Common myeloid progenitor, CD34-positive (primary cell): ENCODE measurements at regions not wholly inside any gene's neighbourhood (a gene's known extent, or its start where the extent isn't known, plus 50 kb on each side); places are given as distances from the start of the nearest gene placed in this dataset.

Experiments
- CTCF ChIA-PET: fragments of 350-600 bp; sonication (Branson Sonifier 250); formaldehyde crosslinking; loops from one replicate; lab custom pipeline; 2021; ENCODE audit warnings: antibody characterized with exemption; lab: Charles Lee
- POLR2A ChIA-PET: fragments of 350-600 bp; sonication (Branson Sonifier 250); formaldehyde crosslinking; loops from one replicate; lab custom pipeline; 2021; ENCODE audit warnings: antibody characterized with exemption; lab: Charles Lee
- DNase-seq, 3 donors: peaks; one replicate each; pipeline versions ENCODE4 v3.0.0 to v3.0.0-alpha.2; 2013
- H3K27ac ChIP-seq, 2 experiments: 1 replicate in 1 of 2; 2 replicates in 1 of 2; pipeline ENCODE4 v1.7.0; 2013; ENCODE audit warnings: inconsistent platforms in 2 of 2, low read length in 2 of 2, mild to moderate bottlenecking in 2 of 2, low read depth in 1 of 2, moderate library complexity in 1 of 2; ENCODE audit not compliant: severe bottlenecking in 2 of 2, insufficient read depth in 1 of 2, poor library complexity in 1 of 2
- H3K27me3 ChIP-seq, 5 experiments: replicated peaks in 2 of 5; 1 replicate in 3 of 5; 2 replicates in 2 of 5; pipeline versions ENCODE4 v1.6.1 to v1.7.0; 2013; ENCODE audit warnings: low read length in 4 of 5, mild to moderate bottlenecking in 2 of 5, moderate library complexity in 2 of 5, inconsistent platforms in 1 of 5; ENCODE audit not compliant: insufficient read depth in 5 of 5, control insufficient read depth in 4 of 5
- H3K36me3 ChIP-seq, 4 experiments: 1 replicate in 2 of 4; 2 replicates in 2 of 4; pipeline versions ENCODE4 v1.6.1 to v1.7.0; 2013; ENCODE audit warnings: low read length in 3 of 4, control low read depth in 1 of 4, mild to moderate bottlenecking in 1 of 4; ENCODE audit not compliant: control insufficient read depth in 4 of 4, insufficient read depth in 4 of 4
- H3K4me1 ChIP-seq, 4 experiments: 1 replicate in 3 of 4; 2 replicates in 1 of 4; pipeline versions ENCODE4 v1.6.1 to v1.7.1; 2013; ENCODE audit warnings: low read length in 3 of 4, mild to moderate bottlenecking in 3 of 4, control low read depth in 1 of 4, inconsistent platforms in 1 of 4, moderate library complexity in 1 of 4; ENCODE audit not compliant: control insufficient read depth in 4 of 4, insufficient read depth in 4 of 4; ENCODE audit errors: control extremely low read depth in 1 of 4
- H3K4me3 ChIP-seq, 7 experiments: 1 replicate in 4 of 7; 2 replicates in 3 of 7; pipeline versions ENCODE4 v1.5.1 to v1.7.0; 2013; ENCODE audit warnings: mild to moderate bottlenecking in 7 of 7, low read length in 6 of 7, moderate library complexity in 6 of 7, inconsistent platforms in 2 of 7, low read depth in 2 of 7, control low read depth in 1 of 7; ENCODE audit not compliant: insufficient read depth in 4 of 7, control insufficient read depth in 1 of 7; ENCODE audit errors: extremely low read depth in 1 of 7
- H3K9me3 ChIP-seq, 5 experiments: 1 replicate in 4 of 5; 2 replicates in 1 of 5; pipeline versions ENCODE4 v1.6.1 to v1.7.1; 2013; ENCODE audit warnings: low read length in 4 of 5, mild to moderate bottlenecking in 2 of 5, inconsistent platforms in 1 of 5, low read depth in 1 of 5, moderate library complexity in 1 of 5; ENCODE audit not compliant: control insufficient read depth in 4 of 5, insufficient read depth in 2 of 5; ENCODE audit errors: control extremely low read depth in 1 of 5
- WGBS: methylation state at CpG from one replicate; pipeline ENCODE4 v1.1.5; 2013; ENCODE audit not compliant: insufficient coverage; 5-methylcytosine and 5-hydroxymethylcytosine counted together

DNA sequence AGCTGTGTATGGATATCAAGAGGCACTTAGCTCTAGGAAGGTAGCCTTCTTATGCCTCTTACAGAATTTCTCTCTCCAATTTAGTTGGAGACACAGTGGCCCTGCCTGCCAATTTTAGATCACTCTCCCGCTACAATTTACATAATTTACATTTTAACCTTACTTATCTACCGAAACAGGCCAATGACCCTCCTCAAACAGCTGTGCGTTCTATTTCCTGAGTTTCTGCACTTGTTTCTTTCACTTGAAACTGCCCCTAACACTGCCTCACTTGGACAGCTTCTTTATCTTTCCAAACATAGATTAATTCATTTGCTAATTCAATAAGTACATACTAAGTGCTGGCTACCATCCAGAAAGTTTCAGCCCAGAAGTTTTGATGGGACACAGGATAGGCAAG, 52.9 kb upstream of the HDDC2 start:
- 59% methylated on average over 3 of the region's 3 CpGs for WGBS
- H3K27me3 ChIP-seq = peaks cover 0 to 15% (median 3%) of the 10 kb centered on the region in 5 experiments
- H3K27ac ChIP-seq = no peak overlapping the region

DNA sequence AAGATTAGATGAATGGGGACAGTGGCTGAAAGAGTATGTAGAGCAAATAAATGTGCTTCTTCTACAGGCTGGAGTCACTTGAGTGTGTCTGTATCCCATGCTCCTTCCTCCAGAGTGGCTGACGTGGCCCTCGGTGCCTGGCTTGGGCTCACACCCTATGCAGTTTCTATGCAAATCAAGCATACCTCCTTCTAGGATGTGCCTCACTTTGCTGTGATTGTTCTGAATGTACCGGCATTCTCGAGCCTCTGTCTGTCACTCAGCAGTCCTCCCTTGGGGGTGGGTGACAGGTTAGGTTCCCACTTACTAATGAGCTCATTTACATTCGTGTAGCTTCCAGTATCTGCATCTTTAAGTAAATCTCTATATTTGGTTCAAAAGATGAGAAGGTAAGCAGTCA, 55.1 kb upstream of the HDDC2 start:
- Histone ChIP-seq H3K27me3 (peaks cover 0 to 23% (median 3%) of the 10 kb centered on the region in 5 experiments), H3K36me3 (no peaks in the 10 kb centered on the region), H3K4me1 (peaks cover 0 to 9% (median 6%) of the 10 kb centered on the region in 4 experiments), H3K27ac (no peak overlapping the region), H3K4me3 (no peak overlapping the region), H3K9me3 (no peaks in the 10 kb centered on the region)
- CTCF ChIA-PET = interaction anchor here (1.2 kb wide), 1 partner anchor 9 kb away, joined by 4 read pairs; no protein-coding TSS in a partner anchor
- WGBS = 100% methylated on average over 2 of the region's 5 CpGs
- POLR2A ChIA-PET = no interaction called here
- no peak for DNase-seq

More for the DNA sequence above, 52.9 kb upstream of the HDDC2 start:
- POLR2A ChIA-PET = no interaction called here
- peaks cover 0 to 9% (median 6%) of the 10 kb centered on the region in 4 experiments for H3K4me1 ChIP-seq
- H3K36me3 ChIP-seq = no peaks in the 10 kb centered on the region
- H3K4me3 ChIP-seq = no peak overlapping the region
- no peaks in the 10 kb centered on the region for H3K9me3 ChIP-seq
- CTCF ChIA-PET = no interaction called here
- peak in 1 of 3 donors; percentile 18 for DNase-seq

DNA sequence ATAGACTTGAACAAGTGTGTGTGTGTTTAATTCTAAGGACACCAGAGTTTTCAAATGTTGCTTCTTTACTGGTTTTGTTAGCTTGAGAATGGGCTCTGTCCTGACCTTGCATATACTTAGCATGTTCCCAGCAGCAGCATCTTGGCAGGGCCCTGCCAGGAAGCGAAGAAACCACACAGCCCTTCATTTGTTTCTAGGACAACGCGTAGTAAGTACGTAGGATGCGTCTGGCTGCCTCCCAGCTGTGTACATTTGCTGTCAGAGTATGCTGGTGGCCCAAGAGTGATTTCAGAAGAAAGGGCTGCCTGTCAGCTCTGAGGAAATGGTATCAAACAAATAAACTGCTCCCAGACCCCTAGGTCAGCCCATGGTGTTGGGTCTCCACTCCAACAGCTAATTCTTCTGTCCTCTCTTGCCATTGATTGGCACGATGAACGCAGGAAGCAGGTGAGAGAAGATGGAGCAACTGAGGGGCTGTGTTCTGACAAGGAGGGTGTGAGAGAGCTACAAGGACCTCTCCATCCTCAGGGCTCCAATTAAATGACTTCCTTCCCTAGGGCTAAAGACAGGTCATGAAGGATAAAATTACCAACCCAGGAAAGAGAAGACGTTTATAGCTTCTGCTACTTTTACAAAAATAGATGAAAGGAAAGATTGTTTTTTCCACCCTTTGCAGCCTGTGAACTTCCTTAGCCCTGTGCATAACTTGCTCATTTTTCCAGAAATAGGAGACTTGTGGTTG, 55.9 kb upstream of the HDDC2 start:
- 18% methylated on average over 5 of the region's 8 CpGs for WGBS
- DNase-seq = peak; percentile 10 to 66 (median 62)
- H3K27me3 ChIP-seq = peaks cover 0 to 31% (median 10%) of the 10 kb centered on the region in 5 experiments
- no peak overlapping the region for H3K27ac ChIP-seq
- no peak overlapping the region for H3K4me3 ChIP-seq
- H3K9me3 ChIP-seq = no peaks in the 10 kb centered on the region
- H3K4me1 ChIP-seq = peaks cover 0 to 9% (median 6%) of the 10 kb centered on the region in 4 experiments
- POLR2A ChIA-PET = no interaction called here
- CTCF ChIA-PET = interaction anchor here (1.1 to 1.2 kb wide), 2 partner anchors 8 to 13 kb away, joined by 3 to 4 read pairs; no protein-coding TSS in a partner anchor
- no peaks in the 10 kb centered on the region for H3K36me3 ChIP-seq

DNA sequence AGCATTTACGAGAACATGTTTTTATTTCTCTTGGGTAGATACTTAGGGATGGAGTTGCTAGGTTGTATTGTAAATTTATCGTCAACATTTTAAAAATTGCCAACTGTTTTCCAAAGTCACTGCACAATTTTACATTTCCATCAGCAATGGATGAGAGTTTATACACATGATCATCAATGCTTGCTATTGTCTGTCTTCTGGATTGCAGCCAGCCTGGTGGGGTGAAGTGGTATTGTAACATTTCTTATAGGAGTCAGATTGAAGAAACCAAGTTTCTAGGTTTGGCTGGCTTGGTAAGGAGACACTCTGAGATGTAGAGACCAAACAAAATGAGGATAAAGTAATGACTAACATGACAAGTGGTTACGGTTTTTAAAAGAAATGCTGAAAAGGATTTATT, 57.1 kb upstream of the HDDC2 start:
- no peak overlapping the region for H3K4me3 ChIP-seq
- 100% methylated on average over 1 of the region's 3 CpGs for WGBS
- H3K27ac ChIP-seq = no peak overlapping the region
- peaks cover 0 to 19% (median 15%) of the 10 kb centered on the region in 4 experiments for H3K4me1 ChIP-seq
- no peak for DNase-seq
- CTCF ChIA-PET = no interaction called here
- no peaks in the 10 kb centered on the region for H3K36me3 ChIP-seq
- POLR2A ChIA-PET = no interaction called here
- no peaks in the 10 kb centered on the region for H3K9me3 ChIP-seq
- H3K27me3 ChIP-seq = peaks cover 0 to 43% (median 17%) of the 10 kb centered on the region in 5 experiments

DNA sequence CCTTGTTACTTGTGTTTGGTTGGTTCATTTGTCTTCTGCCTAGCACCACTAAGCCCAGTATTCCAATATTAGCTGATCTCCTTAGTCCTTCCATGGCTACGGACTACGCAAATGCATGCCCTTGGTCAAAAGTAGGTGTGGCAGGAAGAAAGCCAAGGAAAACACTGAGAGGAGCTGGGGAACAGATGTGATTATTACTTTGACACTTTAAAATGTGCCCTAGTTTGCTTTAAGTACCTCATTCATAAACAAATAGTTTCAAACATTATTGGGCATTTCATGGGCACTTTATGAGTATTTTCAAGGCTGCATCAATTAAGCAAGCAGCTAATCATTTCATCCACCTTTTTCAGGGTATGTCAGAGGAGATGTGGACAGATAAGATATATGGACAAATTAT, 60.1 kb upstream of the HDDC2 start:
- WGBS = 100% methylated on average over 2 of the region's 2 CpGs
- Histone ChIP-seq H3K27ac (no peak overlapping the region), H3K4me1 (peaks cover 0 to 20% (median 15%) of the 10 kb centered on the region in 4 experiments), H3K4me3 (no peak overlapping the region), H3K36me3 (no peaks in the 10 kb centered on the region), H3K27me3 (peaks cover 0 to 68% (median 30%) of the 10 kb centered on the region in 5 experiments), H3K9me3 (no peaks in the 10 kb centered on the region)
- CTCF ChIA-PET = no interaction called here
- DNase-seq = no peak
- POLR2A ChIA-PET = no interaction called here

DNA sequence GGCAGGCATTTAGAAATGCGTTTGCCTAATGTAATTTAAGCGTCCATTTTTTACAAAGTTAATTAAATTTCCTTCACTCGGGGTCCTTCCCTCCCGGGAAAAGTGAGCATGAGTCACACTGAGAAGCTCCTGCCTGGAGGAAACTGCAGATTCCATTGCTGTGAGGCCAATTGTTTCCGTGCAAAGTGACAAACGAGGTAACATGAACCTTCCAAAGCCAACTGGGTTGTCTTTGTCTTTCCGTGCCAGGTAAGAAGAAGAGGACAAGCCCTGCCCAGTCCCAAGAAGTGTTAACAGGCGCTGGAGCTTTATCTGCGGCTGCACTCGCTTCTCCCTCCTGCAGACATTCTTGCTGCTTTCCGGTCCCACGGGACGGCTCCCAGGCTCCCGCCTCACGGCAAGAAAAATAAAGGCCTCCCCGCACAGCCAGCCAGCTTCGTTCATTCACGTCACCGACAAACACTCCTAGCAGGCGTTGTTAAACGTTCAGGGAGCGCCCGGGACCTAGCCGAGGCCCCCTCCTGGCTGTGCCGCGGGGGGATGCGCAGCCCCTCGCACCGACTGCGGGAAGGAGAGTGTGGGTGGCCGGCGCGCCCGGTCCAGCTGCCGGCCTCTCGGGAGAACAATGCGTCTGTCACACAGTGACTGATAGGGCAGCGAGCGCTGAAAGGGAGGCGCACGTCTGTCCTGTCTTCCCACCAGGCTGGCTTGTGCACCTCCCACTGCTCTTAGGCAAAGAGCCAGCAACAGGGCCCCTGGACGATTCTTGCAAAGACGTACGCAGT, 61.5 kb upstream of the HDDC2 start:
- Histone ChIP-seq H3K9me3 (no peaks in the 10 kb centered on the region), H3K27me3 (peaks cover 0 to 68% (median 30%) of the 10 kb centered on the region in 5 experiments), H3K27ac (no peak overlapping the region), H3K4me1 (peaks cover 0 to 11% (median 9%) of the 10 kb centered on the region in 4 experiments), H3K36me3 (no peaks in the 10 kb centered on the region), H3K4me3 (peak overlapping the region in 6 of 7 experiments; percentile 37 to 63 (median 44))
- WGBS = 2% methylated on average over 42 of the region's 44 CpGs
- DNase-seq = peak in 2 of 3 donors; percentile 35
- ChIA-PET CTCF (no interaction called here), POLR2A (no interaction called here)

DNA sequence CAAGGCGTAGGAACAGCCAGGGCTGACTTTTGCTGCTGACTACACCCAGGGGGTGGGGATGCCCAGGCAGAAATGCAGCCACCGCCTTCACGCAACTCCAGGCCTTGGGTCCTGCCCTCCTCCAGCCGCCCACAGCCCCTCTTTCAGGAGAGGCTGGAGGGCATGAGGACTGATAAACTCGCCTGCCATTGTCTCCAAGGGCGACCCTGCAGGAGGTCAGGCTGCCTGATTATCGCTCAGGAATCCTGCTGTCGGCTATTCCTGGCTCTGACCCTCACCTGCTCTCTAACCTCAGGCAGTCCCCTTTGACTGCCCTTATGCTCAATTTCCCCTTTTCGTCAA, 62.0 kb upstream of the HDDC2 start:
- WGBS = 86% methylated on average over 8 of the region's 9 CpGs
- no peak for DNase-seq
- no peak overlapping the region for H3K27ac ChIP-seq
- ChIA-PET POLR2A (no interaction called here), CTCF (no interaction called here)
- no peaks in the 10 kb centered on the region for H3K36me3 ChIP-seq
- H3K9me3 ChIP-seq = no peaks in the 10 kb centered on the region
- peaks cover 0 to 11% (median 9%) of the 10 kb centered on the region in 4 experiments for H3K4me1 ChIP-seq
- peak overlapping the region in 4 of 7 experiments; percentile 37 to 63 (median 42) for H3K4me3 ChIP-seq
- H3K27me3 ChIP-seq = peaks cover 0 to 65% (median 30%) of the 10 kb centered on the region in 5 experiments
